SU-DHL-6 (cell line): ENCODE measurements at regions not wholly inside any gene's neighbourhood (a gene's known extent, or its start where the extent isn't known, plus 50 kb on each side); places are given as distances from the start of the nearest gene placed in this dataset.

Source experiments
- H2AFZ ChIP-seq: fragments of 200-600 bp; sonication (generic); 2 replicates; pipeline ENCODE4 v1.6.1; 2014; ENCODE audit warnings: low read depth, mild to moderate bottlenecking, moderate library complexity, mixed read lengths, antibody characterized with exemption, low read length; ENCODE audit not compliant: severe bottlenecking
- H3F3A ChIP-seq: fragments of 200-600 bp; shearing (Covaris generic); 2 replicates; pipeline ENCODE4 v1.6.0; 2016; ENCODE audit warnings: antibody characterized with exemption, mild to moderate bottlenecking; ENCODE audit not compliant: insufficient read depth
- H3K27ac ChIP-seq: fragments of 200-600 bp; sonication (generic); 2 replicates; pipeline ENCODE4 v1.5.1; 2016; ENCODE audit warnings: low read depth, mild to moderate bottlenecking, low read length, moderate library complexity, mixed read lengths
- H3K27me3 ChIP-seq: fragments of 200-600 bp; sonication (generic), shearing (Covaris generic); 2 replicates; pipeline ENCODE4 v1.6.0; 2014; ENCODE audit warnings: mild to moderate bottlenecking, low read length
- H3K36me3 ChIP-seq: fragments of 200-600 bp; sonication (generic); 2 replicates; pipeline ENCODE4 v1.6.1; 2014; ENCODE audit warnings: mild to moderate bottlenecking, low read length, mixed read lengths
- H3K4me2 ChIP-seq: fragments of 300-600, 200-600 bp; shearing (Covaris generic), sonication (generic); 2 replicates; pipeline ENCODE4 v1.6.0; 2014; ENCODE audit warnings: low read length, low read depth, mild to moderate bottlenecking; ENCODE audit not compliant: poor library complexity, severe bottlenecking
- H3K4me3 ChIP-seq: fragments of 200-600 bp; sonication (generic); 2 replicates; pipeline ENCODE4 v1.5.1; 2014; ENCODE audit warnings: antibody characterized with exemption, low read length, mild to moderate bottlenecking, mixed read lengths; ENCODE audit not compliant: insufficient read depth, poor library complexity, severe bottlenecking
- H3K79me2 ChIP-seq: fragments of 200-600 bp; sonication (generic); 2 replicates; pipeline ENCODE4 v1.6.1; 2014; ENCODE audit warnings: mild to moderate bottlenecking, low read length, moderate library complexity; ENCODE audit not compliant: insufficient read depth
- H3K9ac ChIP-seq: fragments of 200-600 bp; sonication (generic); 2 replicates; pipeline ENCODE4 v1.7.0; 2014; ENCODE audit warnings: mild to moderate bottlenecking, low read length
- H3K9me2 ChIP-seq: fragments of 200-600 bp; sonication (generic); replicated peaks from 2 replicates; pipeline ENCODE4 v1.6.1; 2014; ENCODE audit warnings: low read length; ENCODE audit not compliant: insufficient read depth
- H3K9me3 ChIP-seq: fragments of 200-600 bp; sonication (generic); 2 replicates; pipeline ENCODE4 v1.6.1; 2014; ENCODE audit warnings: low read length, mixed read lengths; ENCODE audit not compliant: insufficient read depth
- H4K20me1 ChIP-seq: fragments of 200-600 bp; sonication (generic); 2 replicates; pipeline ENCODE4 v1.6.1; 2014; ENCODE audit warnings: low read depth, mild to moderate bottlenecking, antibody characterized with exemption, low read length, moderate library complexity, mixed read lengths
- EZH2phosphoT487 ChIP-seq: fragments of 200-600 bp; sonication (generic), shearing (Covaris generic); conservative IDR thresholded peaks from 2 replicates; pipeline ENCODE4 v1.6.1; 2018; ENCODE audit warnings: mild to moderate bottlenecking, antibody characterized with exemption, low read length, moderate library complexity, mixed read lengths
- TF ChIP-seq, protein P1 (sequence below): fragments of 200-600 bp; sonication (generic); IDR thresholded peaks from one replicate; pipeline ENCODE4 v1.5.1; 2017; ENCODE audit warnings: antibody characterized with exemption, mild to moderate bottlenecking, low read length, moderate library complexity; ENCODE audit not compliant: insufficient read depth, poor library complexity, severe bottlenecking

DNA sequence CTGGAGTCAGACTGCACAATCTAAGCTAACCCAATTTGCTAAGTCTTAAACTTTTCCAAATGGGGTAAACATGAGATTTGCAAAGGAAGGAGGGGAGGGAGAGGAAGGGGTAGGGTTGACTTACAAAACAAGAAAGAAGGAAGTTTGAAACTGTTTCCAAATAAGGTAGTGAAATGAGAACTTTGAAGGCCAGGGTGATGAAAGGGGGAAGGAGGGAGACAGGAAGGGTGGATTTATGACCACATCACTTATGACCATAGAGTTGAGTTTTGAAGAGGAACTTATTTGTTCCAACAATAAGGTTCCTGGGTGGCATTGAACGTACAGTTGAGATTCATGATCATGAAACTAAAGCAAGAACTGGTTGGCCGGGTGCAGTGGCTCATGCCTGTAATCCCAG is 72.5 kb upstream of the DAPK1 start:
- Histone ChIP-seq H3K79me2 (no peaks in the 10 kb centered on the region), H3K4me3 (no peak overlapping the region), H3K36me3 (no peaks in the 10 kb centered on the region), H3K27me3 (no peaks in the 10 kb centered on the region), H2AFZ (no peak overlapping the region), H4K20me1 (no peaks in the 10 kb centered on the region), H3K9me3 (no peaks in the 10 kb centered on the region), H3K27ac (no peak overlapping the region), H3K9me2 (no peaks in the 10 kb centered on the region), H3K4me2 (no peak overlapping the region), H3F3A (no peaks in the 10 kb centered on the region), H3K9ac (no peak overlapping the region)
- TF ChIP-seq EZH2phosphoT487: no peak
- TF ChIP-seq, protein P1, sequence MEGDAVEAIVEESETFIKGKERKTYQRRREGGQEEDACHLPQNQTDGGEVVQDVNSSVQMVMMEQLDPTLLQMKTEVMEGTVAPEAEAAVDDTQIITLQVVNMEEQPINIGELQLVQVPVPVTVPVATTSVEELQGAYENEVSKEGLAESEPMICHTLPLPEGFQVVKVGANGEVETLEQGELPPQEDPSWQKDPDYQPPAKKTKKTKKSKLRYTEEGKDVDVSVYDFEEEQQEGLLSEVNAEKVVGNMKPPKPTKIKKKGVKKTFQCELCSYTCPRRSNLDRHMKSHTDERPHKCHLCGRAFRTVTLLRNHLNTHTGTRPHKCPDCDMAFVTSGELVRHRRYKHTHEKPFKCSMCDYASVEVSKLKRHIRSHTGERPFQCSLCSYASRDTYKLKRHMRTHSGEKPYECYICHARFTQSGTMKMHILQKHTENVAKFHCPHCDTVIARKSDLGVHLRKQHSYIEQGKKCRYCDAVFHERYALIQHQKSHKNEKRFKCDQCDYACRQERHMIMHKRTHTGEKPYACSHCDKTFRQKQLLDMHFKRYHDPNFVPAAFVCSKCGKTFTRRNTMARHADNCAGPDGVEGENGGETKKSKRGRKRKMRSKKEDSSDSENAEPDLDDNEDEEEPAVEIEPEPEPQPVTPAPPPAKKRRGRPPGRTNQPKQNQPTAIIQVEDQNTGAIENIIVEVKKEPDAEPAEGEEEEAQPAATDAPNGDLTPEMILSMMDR: no peak

DNA sequence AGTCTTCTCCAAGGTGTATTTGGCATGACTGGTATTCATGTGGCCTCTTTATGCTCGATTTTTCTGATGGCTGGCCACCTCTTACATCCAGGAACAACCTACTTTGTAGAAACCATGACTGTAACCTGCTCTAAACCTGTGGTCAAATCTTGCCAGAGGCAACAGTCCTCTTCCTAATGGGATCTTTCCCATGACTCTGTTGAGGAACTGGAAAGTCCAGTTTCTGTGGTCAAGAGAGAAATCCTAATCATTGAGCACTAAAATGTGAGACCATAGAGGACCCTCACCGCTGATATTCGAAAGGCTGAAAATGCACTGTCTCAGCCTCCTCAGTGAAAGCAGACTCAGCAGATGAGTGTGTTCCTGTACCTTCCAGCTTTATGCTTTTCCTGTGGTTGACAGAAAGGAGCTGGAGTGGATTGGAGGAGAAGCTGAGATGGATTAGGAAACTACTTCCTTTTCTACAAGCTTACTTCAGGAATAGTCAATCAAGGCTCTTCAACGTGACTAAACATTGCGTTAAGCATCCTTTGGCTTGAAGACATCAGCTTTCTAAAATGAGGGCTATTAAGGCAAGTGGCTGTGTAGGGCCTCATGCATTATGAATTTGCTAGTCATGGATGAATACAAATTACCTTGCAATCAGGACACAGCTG is 69.7 kb upstream of the DAPK1 start:
- no peaks in the 10 kb centered on the region for H4K20me1 ChIP-seq
- H3K27ac ChIP-seq: no peak overlapping the region
- no peak for TF ChIP-seq EZH2phosphoT487
- TF ChIP-seq, protein P1: no peak
- no peaks in the 10 kb centered on the region for H3K9me3 ChIP-seq
- no peak overlapping the region for H3K4me3 ChIP-seq
- H3K79me2 ChIP-seq: no peaks in the 10 kb centered on the region
- no peak overlapping the region for H2AFZ ChIP-seq
- no peaks in the 10 kb centered on the region for H3K36me3 ChIP-seq
- no peaks in the 10 kb centered on the region for H3K9me2 ChIP-seq
- H3K4me2 ChIP-seq: no peak overlapping the region
- no peaks in the 10 kb centered on the region for H3K27me3 ChIP-seq
- no peaks in the 10 kb centered on the region for H3F3A ChIP-seq
- H3K9ac ChIP-seq: no peak overlapping the region

DNA sequence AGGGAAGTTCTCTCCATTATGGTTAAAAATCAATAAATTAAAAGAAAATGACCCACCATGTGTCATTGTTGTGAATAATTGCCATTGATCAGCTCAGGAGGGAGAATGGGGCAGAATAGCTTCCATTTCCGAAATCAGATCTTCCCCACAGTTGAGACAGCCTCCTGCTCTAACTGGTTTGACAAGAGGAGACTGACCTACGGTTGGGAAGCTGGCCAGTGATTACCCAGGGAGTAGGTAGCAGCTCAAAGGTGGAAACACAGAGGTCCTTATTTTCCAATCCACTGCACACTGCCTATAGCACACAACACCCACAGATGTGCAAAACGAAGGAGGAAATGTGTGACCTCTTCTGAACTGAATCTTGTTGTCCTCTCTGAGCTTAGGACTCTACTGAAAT is 69.0 kb upstream of the DAPK1 start:
- Histone ChIP-seq H3K79me2 (no peaks in the 10 kb centered on the region), H3K27me3 (no peaks in the 10 kb centered on the region), H3K4me3 (no peak overlapping the region), H3F3A (no peaks in the 10 kb centered on the region), H4K20me1 (no peaks in the 10 kb centered on the region), H3K36me3 (no peaks in the 10 kb centered on the region), H3K4me2 (no peak overlapping the region), H3K9ac (no peak overlapping the region), H2AFZ (no peak overlapping the region), H3K9me2 (no peaks in the 10 kb centered on the region), H3K27ac (no peak overlapping the region), H3K9me3 (no peaks in the 10 kb centered on the region)
- TF ChIP-seq EZH2phosphoT487: no peak
- TF ChIP-seq, protein P1: no peak
